Heart right ventricle (tissue), 16 donors: ENCODE measurements at regions not wholly inside any gene's neighbourhood (a gene's known extent, or its start where the extent isn't known, plus 50 kb on each side); places are given as distances from the start of the nearest gene placed in this dataset.

Experiments used
- ATAC-seq, 8 donors: fragments of 200-7000 bp; cut with Tn5 transposase; one replicate each; pipeline ENCODE4 v1.9.1; 2020; ENCODE audit warnings: mild to moderate bottlenecking in 8 of 8, moderate library complexity in 8 of 8, moderate number of reproducible peaks in 1 of 8
- DNase-seq, 2 donors: peaks; one replicate each; pipeline ENCODE4 v3.0.0-alpha.2; 2020
- H3K27ac ChIP-seq, 10 donors: fragments of 200-600 bp; sonication (generic) in 2 of 10; one replicate each; pipeline versions ENCODE4 v1.5.0 to v1.8.0; 2020 to 2022; ENCODE audit warnings: mild to moderate bottlenecking in 3 of 10
- H3K27me3 ChIP-seq, 7 donors: fragments of 200-600 bp; one replicate each; pipeline ENCODE4 v1.8.0; 2021 to 2022; ENCODE audit warnings: mild to moderate bottlenecking in 2 of 7
- H3K36me3 ChIP-seq, 9 donors: fragments of 200-600 bp; sonication (generic) in 1 of 9; one replicate each; pipeline versions ENCODE4 v1.5.0 to v1.8.0; 2020 to 2022; ENCODE audit warnings: mild to moderate bottlenecking in 2 of 9
- H3K4me1 ChIP-seq, 9 donors: fragments of 200-600 bp; sonication (generic) in 1 of 9; one replicate each; pipeline versions ENCODE4 v1.5.0 to v1.8.0; 2020 to 2022; ENCODE audit warnings: mild to moderate bottlenecking in 4 of 9
- H3K4me3 ChIP-seq, 10 donors: fragments of 200-600 bp; sonication (generic) in 2 of 10; one replicate each; pipeline versions ENCODE4 v1.5.0 to v1.8.0; 2020 to 2022; ENCODE audit warnings: mild to moderate bottlenecking in 7 of 10, moderate library complexity in 2 of 10
- H3K9me3 ChIP-seq, 11 donors: fragments of 200-600 bp in 10 of 11; sonication (generic) in 2 of 11; one replicate each; pipeline versions ENCODE4 v1.5.0 to v1.8.0; 2013 to 2022; ENCODE audit warnings: mild to moderate bottlenecking in 2 of 11, control low read depth in 1 of 11, moderate library complexity in 1 of 11
- WGBS, 2 donors: extraction: QIAGEN DNeasy Blood & Tissue Kit; methylation state at CpG; one replicate each; pipeline ENCODE4 v1.1.7; 2013; ENCODE audit warnings: inconsistent platforms in 1 of 2; 5-methylcytosine and 5-hydroxymethylcytosine counted together
- intact Hi-C, 10 donors: fragments of 100-400 bp; cut with DNase I; formaldehyde crosslinking; loops; one replicate each; pipeline versions ENCODE4 v1.11.1 to v1.14.2; 2022
- TF ChIP-seq, protein P1 (sequence below), 9 donors: fragments of 200-600 bp; sonication (generic) in 2 of 9; IDR thresholded peaks; one replicate each; pipeline versions ENCODE4 v1.5.0 to v1.8.0; 2021 to 2022; ENCODE audit warnings: antibody characterized with exemption in 9 of 9, mild to moderate bottlenecking in 5 of 9, moderate library complexity in 1 of 9
- donor health status: Arrhythmogenic right ventricular cardiomyopathy.
- donor health status: ischemic (EF 13 %, LVEDD 7.1; RV severe dilation, severe dysfunction).
- donor health status: healthy with polysubstance abuse.
- donor health status: DM: no; HTN: yes; CAD: no.
- donor health status: DM: no; HTN: no; CAD: no.
- donor health status: ischemic (EF 25% LVEDD 6.9; RV normal size, moderate dysfunction).
- donor health status: ischemic (EF 25% LVEDD 5.7; RV mildly dilated, moderate dysfunction).
- donor health status: healthy.
- donor health status: DM: yes; HTN: yes; CAD: no.
- donor health status: Ischemic cardiomyopathy.
- donor health status: ischemic (EF 35%, LVEDD 5.7; RV mildly dilated, moderate dysfunction).
- donor health status: nonischemic (EF 11% LVEDD 7.7; RV severe dilation, severe dysfunction).
- donor health status: DM: yes; HTN: yes; CAD: no.
- donor health status: PGD.
- donor health status: ischemic (EF 29% LVEDD 5.4; RV normal size, mild dysfunction).
- donor health status: nonischemic (EF 23%, LVEDD 6.1; RV moderate dilation, normal function).

DNA sequence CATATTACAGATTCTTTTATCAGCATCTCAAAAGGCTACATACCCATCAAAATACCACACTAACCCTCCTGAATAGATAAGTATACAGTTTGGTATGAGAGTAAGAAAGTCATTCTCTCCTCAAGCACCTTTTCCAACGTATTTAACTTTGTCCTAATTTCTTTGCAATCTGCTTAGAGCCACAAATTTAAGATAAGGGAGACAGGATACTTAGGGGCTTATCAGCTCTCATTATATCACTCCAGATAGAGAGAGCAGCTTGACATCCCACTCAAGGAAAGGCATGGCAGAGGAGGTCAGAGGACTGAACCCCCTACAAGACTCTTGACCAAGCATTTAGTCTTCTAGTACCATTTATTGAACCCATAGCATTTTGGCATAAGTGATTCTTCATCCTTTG is 262.4 kb downstream of the ADGRA3 start:
- no peaks in the 10 kb centered on the region for H3K36me3 ChIP-seq
- H3K27ac ChIP-seq: no peak overlapping the region
- H3K27me3 ChIP-seq: no peaks in the 10 kb centered on the region
- ATAC-seq (no peak), DNase-seq (no peak)
- H3K4me1 ChIP-seq: no peaks in the 10 kb centered on the region
- WGBS, 2 donors: 6 to 11% methylated on average over 1 of the region's 1 CpG
- peaks cover 0 to 6% (median 0%) of the 10 kb centered on the region in 11 donors for H3K9me3 ChIP-seq
- intact Hi-C loops: no loop called here
- TF ChIP-seq, protein P1, sequence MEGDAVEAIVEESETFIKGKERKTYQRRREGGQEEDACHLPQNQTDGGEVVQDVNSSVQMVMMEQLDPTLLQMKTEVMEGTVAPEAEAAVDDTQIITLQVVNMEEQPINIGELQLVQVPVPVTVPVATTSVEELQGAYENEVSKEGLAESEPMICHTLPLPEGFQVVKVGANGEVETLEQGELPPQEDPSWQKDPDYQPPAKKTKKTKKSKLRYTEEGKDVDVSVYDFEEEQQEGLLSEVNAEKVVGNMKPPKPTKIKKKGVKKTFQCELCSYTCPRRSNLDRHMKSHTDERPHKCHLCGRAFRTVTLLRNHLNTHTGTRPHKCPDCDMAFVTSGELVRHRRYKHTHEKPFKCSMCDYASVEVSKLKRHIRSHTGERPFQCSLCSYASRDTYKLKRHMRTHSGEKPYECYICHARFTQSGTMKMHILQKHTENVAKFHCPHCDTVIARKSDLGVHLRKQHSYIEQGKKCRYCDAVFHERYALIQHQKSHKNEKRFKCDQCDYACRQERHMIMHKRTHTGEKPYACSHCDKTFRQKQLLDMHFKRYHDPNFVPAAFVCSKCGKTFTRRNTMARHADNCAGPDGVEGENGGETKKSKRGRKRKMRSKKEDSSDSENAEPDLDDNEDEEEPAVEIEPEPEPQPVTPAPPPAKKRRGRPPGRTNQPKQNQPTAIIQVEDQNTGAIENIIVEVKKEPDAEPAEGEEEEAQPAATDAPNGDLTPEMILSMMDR (IDR thresholded peaks at IDR 0.05): no peak
- H3K4me3 ChIP-seq: no peak overlapping the region

DNA sequence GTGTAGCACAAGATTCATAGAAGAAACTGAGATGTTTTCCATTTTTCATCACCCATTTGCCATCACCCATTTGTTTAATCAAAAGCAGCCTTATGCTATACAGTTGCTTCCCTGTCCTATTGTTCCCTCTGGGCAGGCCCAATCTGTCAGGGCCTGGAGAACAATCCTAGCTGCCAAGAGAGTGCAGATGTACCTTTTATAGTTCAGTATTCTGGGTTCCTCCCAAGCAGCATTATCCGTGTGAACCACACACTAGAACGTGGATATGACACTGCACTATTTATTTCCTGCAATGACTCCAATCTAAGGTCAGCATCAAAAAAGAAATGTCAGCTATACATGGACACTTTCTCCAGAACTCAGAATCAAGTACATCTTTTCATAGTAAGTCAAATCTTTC is 269.0 kb downstream of the ADGRA3 start:
- ATAC-seq (peak in 1 of 8 donors; percentile 47), DNase-seq (no peak)
- H3K27ac ChIP-seq: no peak overlapping the region
- intact Hi-C loops: no loop called here
- peaks cover 0 to 9% (median 0%) of the 10 kb centered on the region in 11 donors for H3K9me3 ChIP-seq
- H3K4me1 ChIP-seq: no peaks in the 10 kb centered on the region
- TF ChIP-seq, protein P1 (IDR thresholded peaks at IDR 0.05): no peak
- H3K36me3 ChIP-seq: no peaks in the 10 kb centered on the region
- no peak overlapping the region for H3K4me3 ChIP-seq
- H3K27me3 ChIP-seq: no peaks in the 10 kb centered on the region
- 45 to 47% methylated on average over 2 of the region's 2 CpGs for WGBS, 2 donors

DNA sequence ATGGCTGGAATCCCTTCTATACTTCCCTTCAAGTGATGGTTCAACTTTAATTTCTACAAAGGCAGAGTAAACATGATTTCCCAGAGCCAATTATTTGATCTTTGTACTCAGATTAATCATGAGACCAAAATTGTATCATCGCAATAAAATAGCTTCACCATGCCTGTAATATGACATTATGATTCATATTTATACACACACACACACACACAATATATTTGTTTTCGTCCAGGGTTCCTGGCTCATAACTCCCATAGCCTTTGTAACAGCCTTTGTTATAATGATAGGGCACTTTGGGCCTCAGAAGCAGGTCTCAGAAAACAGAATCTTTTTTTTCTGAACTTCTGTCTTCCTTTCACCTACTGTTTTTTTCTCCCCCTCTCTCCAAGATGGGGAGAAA is 270.6 kb downstream of the ADGRA3 start:
- Histone ChIP-seq H3K36me3 (no peaks in the 10 kb centered on the region), H3K9me3 (peaks cover 0 to 14% (median 0%) of the 10 kb centered on the region in 11 donors), H3K27ac (no peak overlapping the region), H3K4me1 (no peaks in the 10 kb centered on the region), H3K4me3 (no peak overlapping the region), H3K27me3 (no peaks in the 10 kb centered on the region)
- 78% methylated on average over 2 of the region's 2 CpGs for WGBS, 2 donors
- intact Hi-C loops: no loop called here
- TF ChIP-seq, protein P1 (IDR thresholded peaks at IDR 0.05): no peak
- DNase-seq: no peak
- ATAC-seq: no peak

DNA sequence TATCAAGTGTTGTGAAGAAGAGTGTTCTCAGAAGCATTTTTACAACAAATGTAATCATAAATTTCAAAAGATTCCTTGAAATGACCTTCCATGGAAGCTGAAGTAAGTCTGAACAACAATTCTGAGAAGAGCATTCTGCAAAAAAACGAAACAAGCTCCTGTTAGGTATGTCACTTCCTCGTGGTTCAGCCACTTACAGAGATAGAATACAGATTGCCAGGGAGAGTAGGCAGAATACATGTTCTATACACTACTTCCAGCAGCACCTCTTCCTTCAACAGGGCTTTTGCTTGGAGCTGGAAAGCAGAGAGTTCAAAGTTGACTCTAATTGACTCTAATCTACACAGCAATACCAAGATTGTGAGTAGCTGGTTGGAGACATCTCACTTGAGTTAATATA is 274.5 kb downstream of the ADGRA3 start:
- no peaks in the 10 kb centered on the region for H3K4me1 ChIP-seq
- H3K4me3 ChIP-seq: no peak overlapping the region
- TF ChIP-seq, protein P1 (IDR thresholded peaks at IDR 0.05): no peak
- no peaks in the 10 kb centered on the region for H3K36me3 ChIP-seq
- peaks cover 0 to 14% (median 0%) of the 10 kb centered on the region in 11 donors for H3K9me3 ChIP-seq
- H3K27ac ChIP-seq: no peak overlapping the region
- no peak for DNase-seq
- intact Hi-C loops: no loop called here
- no peak for ATAC-seq
- peaks cover 0 to 10% (median 0%) of the 10 kb centered on the region in 7 donors for H3K27me3 ChIP-seq
- WGBS, 2 donors: 21 to 46% methylated on average over 2 of the region's 2 CpGs
